Tibial artery (tissue), 4 donors: ENCODE measurements at regions not wholly inside any gene's neighbourhood (a gene's known extent, or its start where the extent isn't known, plus 50 kb on each side); places are given as distances from the start of the nearest gene placed in this dataset.

Source experiments
- DNase-seq, 2 donors: peaks; one replicate each; pipeline ENCODE4 v3.0.0-alpha.2; 2019
- H3K27ac ChIP-seq, 2 donors: fragments of 200-600 bp; sonication (generic) in 1 of 2; 1 replicate in 1 of 2; 2 replicates in 1 of 2; pipeline ENCODE4 v1.5.1; 2018 to 2019; ENCODE audit warnings: mild to moderate bottlenecking in 1 of 2
- H3K27me3 ChIP-seq, 2 donors: fragments of 200-600 bp; sonication (generic) in 1 of 2; one replicate each; pipeline versions ENCODE4 v1.5.1 to v1.6.0; 2016 to 2019
- H3K36me3 ChIP-seq, 3 donors: fragments of 200-600 bp; sonication (generic) in 2 of 3; one replicate each; pipeline ENCODE4 v1.5.1; 2016 to 2019; ENCODE audit warnings: mild to moderate bottlenecking in 2 of 3
- H3K4me1 ChIP-seq, 4 donors: fragments of 200-600 bp; sonication (generic) in 2 of 4; 1 replicate in 3 of 4; 2 replicates in 1 of 4; pipeline ENCODE4 v1.5.1; 2016 to 2019
- H3K4me3 ChIP-seq, 2 donors: fragments of 200-600 bp; sonication (generic) in 1 of 2; 1 replicate in 1 of 2; 2 replicates in 1 of 2; pipeline ENCODE4 v1.5.1; 2018 to 2019; ENCODE audit warnings: mild to moderate bottlenecking in 2 of 2
- H3K9me3 ChIP-seq, 3 donors: fragments of 200-600 bp; sonication (generic) in 1 of 3; one replicate each; pipeline ENCODE4 v1.5.1; 2016 to 2019
- CTCF ChIP-seq, 2 experiments: fragments of 200-600 bp in 1 of 2; fragments of 450-650 bp in 1 of 2; IDR thresholded peaks; one replicate each; pipeline ENCODE4 v1.5.1; 2017 to 2019; ENCODE audit warnings: antibody characterized with exemption in 2 of 2, mild to moderate bottlenecking in 1 of 2, moderate library complexity in 1 of 2
- intact Hi-C: fragments of 100-400 bp; cut with DNase I; formaldehyde crosslinking; loops from one replicate; pipeline ENCODE4 v1.15.0; 2023; ENCODE audit warnings: low total_unique reads

DNA sequence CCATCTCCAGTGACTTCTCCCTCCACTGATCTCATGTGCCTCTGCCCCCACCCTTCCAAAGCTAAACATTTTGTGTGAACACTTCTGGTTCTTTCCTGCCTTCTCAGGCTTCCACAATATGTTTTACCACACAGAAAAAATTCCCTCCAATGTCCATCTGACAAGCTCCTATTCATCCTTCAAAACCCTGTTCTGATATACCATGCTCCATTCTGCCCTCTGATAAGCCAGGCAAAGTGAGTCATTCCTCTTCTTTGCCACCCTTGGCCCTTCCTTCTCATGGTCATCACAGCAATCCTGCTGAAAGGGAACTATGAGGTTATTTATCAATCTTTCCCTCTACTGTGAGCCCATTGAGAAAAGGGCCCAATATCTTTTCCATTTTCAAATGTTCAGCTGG lies 97.6 kb downstream of the BARX1 start:
- Histone ChIP-seq H3K36me3 (no peaks in the 10 kb centered on the region), H3K27me3 (peaks cover 0 to 44% of the 10 kb centered on the region in 2 donors), H3K27ac (no peak overlapping the region), H3K4me3 (no peak overlapping the region), H3K9me3 (no peaks in the 10 kb centered on the region), H3K4me1 (no peaks in the 10 kb centered on the region)
- no peak for TF ChIP-seq CTCF (IDR thresholded peaks at IDR 0.05)
- intact Hi-C loops, result no loop called here
- DNase-seq, result no peak

DNA sequence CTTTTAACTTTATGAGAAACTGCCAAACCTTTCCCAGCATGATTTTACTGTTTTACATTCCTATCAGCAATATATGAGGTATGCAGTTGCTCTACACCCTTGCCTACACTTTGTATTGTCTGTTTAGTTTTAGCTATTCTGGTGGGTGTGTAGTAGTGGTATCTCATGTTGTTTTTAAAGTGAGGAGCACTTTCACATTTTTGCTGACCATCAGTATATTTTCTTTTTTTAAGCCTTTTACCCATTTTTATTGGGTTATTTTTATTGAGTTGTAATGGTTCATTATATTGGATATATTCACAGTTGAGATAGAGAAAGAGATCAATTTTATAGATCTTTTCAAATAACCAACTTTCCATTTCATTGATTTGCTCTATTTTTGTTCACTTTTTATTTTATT lies 102.4 kb downstream of the BARX1 start:
- Histone ChIP-seq H3K27ac (no peak overlapping the region), H3K9me3 (peaks cover 0 to 3% (median 2%) of the 10 kb centered on the region in 3 donors), H3K4me1 (no peaks in the 10 kb centered on the region), H3K4me3 (no peak overlapping the region), H3K27me3 (peaks cover 0 to 5% of the 10 kb centered on the region in 2 donors), H3K36me3 (no peaks in the 10 kb centered on the region)
- intact Hi-C loops, result no loop called here
- no peak for TF ChIP-seq CTCF (IDR thresholded peaks at IDR 0.05)
- no peak for DNase-seq

DNA sequence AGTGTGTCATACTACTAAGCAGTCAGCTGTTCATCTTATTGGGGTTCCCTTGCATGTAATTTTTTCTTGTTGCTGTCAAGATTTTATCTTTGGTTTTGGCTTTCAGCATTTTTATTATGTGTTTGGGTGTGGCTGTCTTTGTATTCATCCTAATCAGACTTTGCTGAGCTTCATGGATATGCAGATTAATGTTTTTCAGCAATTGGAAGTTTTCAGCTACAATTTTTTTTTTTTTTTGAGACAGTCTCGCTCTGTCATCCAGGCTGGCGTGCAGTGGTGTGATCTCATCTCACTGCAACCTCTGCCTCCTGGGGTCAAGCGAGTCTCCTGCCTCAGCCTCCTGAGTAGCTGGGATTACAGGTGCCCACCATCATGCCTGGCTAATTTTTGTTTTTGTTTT lies 108.8 kb downstream of the BARX1 start:
- H3K27me3 ChIP-seq, result no peaks in the 10 kb centered on the region
- H3K4me3 ChIP-seq, result no peak overlapping the region
- H3K27ac ChIP-seq, result no peak overlapping the region
- TF ChIP-seq CTCF (IDR thresholded peaks at IDR 0.05), result no peak
- H3K4me1 ChIP-seq, result no peaks in the 10 kb centered on the region
- peaks cover 0 to 16% (median 5%) of the 10 kb centered on the region in 3 donors for H3K9me3 ChIP-seq
- no peaks in the 10 kb centered on the region for H3K36me3 ChIP-seq
- intact Hi-C loops, result no loop called here
- DNase-seq, result no peak

GRCh38 chr9:93843396-93843795 lies 111.8 kb downstream of the BARX1 start:
- intact Hi-C loops, result no loop called here
- Histone ChIP-seq H3K27ac (no peak overlapping the region), H3K4me3 (no peak overlapping the region), H3K27me3 (no peaks in the 10 kb centered on the region), H3K36me3 (no peaks in the 10 kb centered on the region), H3K9me3 (peaks cover 0 to 14% (median 5%) of the 10 kb centered on the region in 3 donors), H3K4me1 (no peaks in the 10 kb centered on the region)
- no peak for DNase-seq
- TF ChIP-seq CTCF (IDR thresholded peaks at IDR 0.05), result no peak

DNA sequence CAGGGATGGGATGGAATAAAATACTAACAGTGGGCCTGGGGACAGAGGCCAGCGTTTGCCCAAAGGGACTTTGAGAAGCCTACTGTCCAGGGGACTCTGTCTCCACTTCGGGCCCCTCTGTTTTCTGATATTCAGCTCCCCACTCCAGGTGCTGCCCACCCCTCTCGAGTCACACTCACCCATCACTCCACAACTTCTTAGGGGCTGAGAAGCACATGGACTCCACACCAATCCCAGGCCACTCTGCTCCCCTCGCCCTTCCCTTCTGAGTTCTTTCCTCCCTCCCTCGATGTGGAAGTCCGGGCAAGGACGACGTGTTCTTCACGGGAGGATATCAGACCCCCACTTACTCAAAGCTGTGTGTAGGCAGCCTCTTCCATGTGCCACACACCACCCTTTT lies 124.5 kb downstream of the BARX1 start:
- intact Hi-C loops, result no loop called here
- Histone ChIP-seq H3K4me3 (no peak overlapping the region), H3K4me1 (peaks cover 0 to 32% (median 5%) of the 10 kb centered on the region in 4 donors), H3K27me3 (peaks cover 0 to 14% of the 10 kb centered on the region in 2 donors), H3K9me3 (peaks cover 0 to 4% (median 0%) of the 10 kb centered on the region in 3 donors), H3K27ac (no peak overlapping the region), H3K36me3 (no peaks in the 10 kb centered on the region)
- no peak for DNase-seq
- TF ChIP-seq CTCF (IDR thresholded peaks at IDR 0.05), result no peak

DNA sequence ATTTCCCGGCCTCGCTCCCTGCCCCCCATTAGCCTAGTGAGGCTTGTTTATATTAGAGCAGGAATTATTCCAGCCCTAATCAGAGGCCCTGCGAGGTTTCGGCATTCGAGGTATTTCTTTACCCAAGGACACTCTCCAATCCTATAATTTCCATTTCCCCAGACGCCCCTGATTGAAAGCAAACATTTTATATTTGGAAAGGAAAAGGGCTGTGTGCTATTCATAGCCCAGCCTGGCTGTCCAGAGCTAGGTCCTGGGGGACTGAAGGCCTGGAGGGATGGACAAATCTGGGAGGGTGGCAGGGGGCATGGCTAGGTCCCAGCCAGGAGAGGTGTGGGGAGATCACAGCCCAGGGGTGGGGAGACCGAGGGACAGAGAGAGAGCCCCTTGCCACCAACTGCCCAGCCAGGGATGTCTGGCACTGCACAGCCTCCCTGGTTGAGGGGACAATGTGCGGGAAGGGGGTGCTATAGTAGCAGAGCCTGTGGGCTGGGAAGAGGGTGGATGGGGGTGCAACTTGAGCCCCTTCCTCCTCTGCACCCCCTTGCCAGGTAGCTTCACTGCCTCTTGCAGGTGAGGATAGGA lies 125.1 kb downstream of the BARX1 start:
- no peak overlapping the region for H3K4me3 ChIP-seq
- H3K36me3 ChIP-seq, result no peaks in the 10 kb centered on the region
- intact Hi-C loops, result no loop called here
- peaks cover 0 to 4% (median 0%) of the 10 kb centered on the region in 3 donors for H3K9me3 ChIP-seq
- H3K27ac ChIP-seq, result no peak overlapping the region
- H3K27me3 ChIP-seq, result peaks cover 0 to 14% of the 10 kb centered on the region in 2 donors
- DNase-seq, result no peak
- H3K4me1 ChIP-seq, result peaks cover 0 to 32% (median 5%) of the 10 kb centered on the region in 4 donors
- no peak for TF ChIP-seq CTCF (IDR thresholded peaks at IDR 0.05)
